ENCODE measurements at regions not wholly inside any gene's neighbourhood (a gene's known extent, or its start where the extent isn't known, plus 50 kb on each side); places are given as distances from the start of the nearest gene placed in this dataset.

DNA sequence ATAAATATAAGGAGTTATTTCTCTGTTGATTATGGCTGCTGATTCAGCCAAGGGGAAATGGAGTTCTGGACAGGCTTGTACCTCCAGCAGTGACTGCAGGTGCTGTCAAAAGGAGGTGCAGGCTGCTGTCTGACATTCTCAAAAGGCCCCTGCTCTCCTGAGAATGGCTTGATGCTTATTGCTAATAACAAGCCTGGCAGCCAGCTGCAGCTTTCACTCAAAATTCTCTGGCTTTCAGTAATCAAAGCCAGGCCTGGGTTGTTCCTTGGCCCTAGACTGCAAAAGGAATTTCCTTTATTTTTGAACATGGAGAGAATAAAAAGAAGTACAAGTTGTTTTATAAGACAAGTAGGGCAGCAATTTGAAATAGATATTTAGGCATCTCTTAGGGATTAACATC, 575.9 kb downstream of the MID1IP1 start (continued):
- no peak for TF ChIP-seq TAF15 (IDR thresholded peaks at IDR 0.05; ENCODE audit: low read depth, low read length)
- TF ChIP-seq, protein P1, sequence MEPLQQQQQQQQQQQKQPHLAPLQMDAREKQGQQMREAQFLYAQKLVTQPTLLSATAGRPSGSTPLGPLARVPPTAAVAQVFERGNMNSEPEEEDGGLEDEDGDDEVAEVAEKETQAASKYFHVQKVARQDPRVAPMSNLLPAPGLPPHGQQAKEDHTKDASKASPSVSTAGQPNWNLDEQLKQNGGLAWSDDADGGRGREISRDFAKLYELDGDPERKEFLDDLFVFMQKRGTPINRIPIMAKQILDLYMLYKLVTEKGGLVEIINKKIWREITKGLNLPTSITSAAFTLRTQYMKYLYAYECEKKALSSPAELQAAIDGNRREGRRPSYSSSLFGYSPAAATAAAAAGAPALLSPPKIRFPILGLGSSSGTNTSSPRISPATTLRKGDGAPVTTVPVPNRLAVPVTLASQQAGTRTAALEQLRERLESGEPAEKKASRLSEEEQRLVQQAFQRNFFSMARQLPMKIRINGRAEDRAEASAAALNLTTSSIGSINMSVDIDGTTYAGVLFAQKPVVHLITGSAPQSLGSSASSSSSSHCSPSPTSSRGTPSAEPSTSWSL (CRISPR knock-in tag; IDR thresholded peaks at IDR 0.05; ENCODE audit: borderline replicate concordance): no peak

DNA sequence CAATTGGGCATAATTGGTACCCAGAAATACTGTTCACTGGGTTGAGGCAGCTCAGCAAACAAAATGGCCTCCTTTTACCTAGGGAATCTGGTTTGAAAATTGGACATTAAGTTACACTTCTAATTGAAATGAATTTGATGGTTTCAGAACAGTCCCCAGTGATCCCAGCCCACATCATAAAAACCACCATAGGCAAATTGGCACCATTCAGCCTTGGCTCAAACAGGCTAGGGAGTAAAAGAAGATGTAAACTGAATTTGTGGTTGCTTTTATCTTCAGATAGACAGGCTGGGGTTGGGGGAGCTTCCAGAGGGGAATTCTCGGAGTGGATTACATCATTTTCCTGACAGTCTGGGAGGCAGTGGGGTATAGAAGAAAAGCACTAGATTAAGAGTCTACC, 576.5 kb downstream of the MID1IP1 start:
- H4K20me1 ChIP-seq (replicated peaks; ENCODE audit: control insufficient read depth, insufficient read depth, low read length): no peaks in the 10 kb centered on the region
- ATAC-seq: no peak
- H3K4me1 ChIP-seq (replicated peaks in 1 of 2; ENCODE audit: control insufficient read depth in 2 of 2, insufficient read depth in 2 of 2, low read length in 2 of 2): no peaks in the 10 kb centered on the region
- no peaks in the 10 kb centered on the region for H3K79me2 ChIP-seq (ENCODE audit: control insufficient read depth, insufficient read depth, low read length)
- no peak overlapping the region for H3K27ac ChIP-seq (ENCODE audit: extremely low read depth, low read depth, low read length)
- in situ Hi-C loops (cut with MboI) (no loop called here), intact Hi-C loops (cut with micrococcal nuclease) (no loop called here)
- H3K9me3 ChIP-seq (replicated peaks; ENCODE audit: control insufficient read depth, insufficient read depth, low read depth, low read length): no peaks in the 10 kb centered on the region
- 9% methylated on average over 1 of the region's 1 CpG for WGBS (ENCODE audit: insufficient coverage, low coverage, missing lambda C conversion rate)
- no peak overlapping the region for H3K4me3 ChIP-seq
- H3K9me1 ChIP-seq (ENCODE audit: control insufficient read depth, insufficient read depth, low read length): no peaks in the 10 kb centered on the region
- H3K9ac ChIP-seq (ENCODE audit: insufficient read depth in 1 of 2, low read depth in 2 of 2, low read length in 2 of 2): no peak overlapping the region
- CTCF ChIA-PET (ENCODE audit: low intra/inter-chr PET ratio): no interaction called here
- H2AFZ ChIP-seq (ENCODE audit: low read depth, low read length): no peak overlapping the region
- no peak for FAIRE-seq
- no peak overlapping the region for H3K4me2 ChIP-seq (ENCODE audit: insufficient read depth, low read length)
- H3K36me3 ChIP-seq (ENCODE audit: control insufficient read depth, insufficient read depth, low read length): no peaks in the 10 kb centered on the region
- DNase-seq (ENCODE audit: extremely low read depth in 1 of 4, low spot score in 3 of 4): no peak
- H3K27me3 ChIP-seq (ENCODE audit: control insufficient read depth in 2 of 2, insufficient read depth in 2 of 2, low read length in 2 of 2): peaks cover 0 to 4% of the 10 kb centered on the region in 2 experiments; a peak in 2 of 5 replicates
- POLR2A ChIA-PET: no interaction called here
- no TSS peak for BruUV-seq (replicated peaks)
- TF ChIP-seq, protein P2, sequence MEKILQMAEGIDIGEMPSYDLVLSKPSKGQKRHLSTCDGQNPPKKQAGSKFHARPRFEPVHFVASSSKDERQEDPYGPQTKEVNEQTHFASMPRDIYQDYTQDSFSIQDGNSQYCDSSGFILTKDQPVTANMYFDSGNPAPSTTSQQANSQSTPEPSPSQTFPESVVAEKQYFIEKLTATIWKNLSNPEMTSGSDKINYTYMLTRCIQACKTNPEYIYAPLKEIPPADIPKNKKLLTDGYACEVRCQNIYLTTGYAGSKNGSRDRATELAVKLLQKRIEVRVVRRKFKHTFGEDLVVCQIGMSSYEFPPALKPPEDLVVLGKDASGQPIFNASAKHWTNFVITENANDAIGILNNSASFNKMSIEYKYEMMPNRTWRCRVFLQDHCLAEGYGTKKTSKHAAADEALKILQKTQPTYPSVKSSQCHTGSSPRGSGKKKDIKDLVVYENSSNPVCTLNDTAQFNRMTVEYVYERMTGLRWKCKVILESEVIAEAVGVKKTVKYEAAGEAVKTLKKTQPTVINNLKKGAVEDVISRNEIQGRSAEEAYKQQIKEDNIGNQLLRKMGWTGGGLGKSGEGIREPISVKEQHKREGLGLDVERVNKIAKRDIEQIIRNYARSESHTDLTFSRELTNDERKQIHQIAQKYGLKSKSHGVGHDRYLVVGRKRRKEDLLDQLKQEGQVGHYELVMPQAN (IDR thresholded peaks at IDR 0.05; ENCODE audit: borderline replicate concordance): no peak
- TF ChIP-seq HDAC1 (IDR thresholded peaks at IDR 0.05) (no peak), MECOM (CRISPR knock-in tag; IDR thresholded peaks at IDR 0.05) (no peak), ZC3H8 (IDR thresholded peaks at IDR 0.05) (no peak), REST (IDR thresholded peaks at IDR 0.05; ENCODE audit: borderline replicate concordance) (no peak), REST (CRISPR knock-in tag; IDR thresholded peaks at IDR 0.05; ENCODE audit: low read depth) (no peak)
- TF ChIP-seq, protein P3, sequence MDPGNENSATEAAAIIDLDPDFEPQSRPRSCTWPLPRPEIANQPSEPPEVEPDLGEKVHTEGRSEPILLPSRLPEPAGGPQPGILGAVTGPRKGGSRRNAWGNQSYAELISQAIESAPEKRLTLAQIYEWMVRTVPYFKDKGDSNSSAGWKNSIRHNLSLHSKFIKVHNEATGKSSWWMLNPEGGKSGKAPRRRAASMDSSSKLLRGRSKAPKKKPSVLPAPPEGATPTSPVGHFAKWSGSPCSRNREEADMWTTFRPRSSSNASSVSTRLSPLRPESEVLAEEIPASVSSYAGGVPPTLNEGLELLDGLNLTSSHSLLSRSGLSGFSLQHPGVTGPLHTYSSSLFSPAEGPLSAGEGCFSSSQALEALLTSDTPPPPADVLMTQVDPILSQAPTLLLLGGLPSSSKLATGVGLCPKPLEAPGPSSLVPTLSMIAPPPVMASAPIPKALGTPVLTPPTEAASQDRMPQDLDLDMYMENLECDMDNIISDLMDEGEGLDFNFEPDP (CRISPR knock-in tag; IDR thresholded peaks at IDR 0.05): no peak
